ENCODE measurements at regions not wholly inside any gene's neighbourhood (a gene's known extent, or its start where the extent isn't known, plus 50 kb on each side); places are given as distances from the start of the nearest gene placed in this dataset.
A peak's percentile ranks its signal among the peaks of the same experiment; 100 is the strongest.
"Not testable (repeated sequence)": the region's sequence is repeated elsewhere in the genome, so short reads cannot be mapped to it uniquely, and the experiment has no call there.

DNA sequence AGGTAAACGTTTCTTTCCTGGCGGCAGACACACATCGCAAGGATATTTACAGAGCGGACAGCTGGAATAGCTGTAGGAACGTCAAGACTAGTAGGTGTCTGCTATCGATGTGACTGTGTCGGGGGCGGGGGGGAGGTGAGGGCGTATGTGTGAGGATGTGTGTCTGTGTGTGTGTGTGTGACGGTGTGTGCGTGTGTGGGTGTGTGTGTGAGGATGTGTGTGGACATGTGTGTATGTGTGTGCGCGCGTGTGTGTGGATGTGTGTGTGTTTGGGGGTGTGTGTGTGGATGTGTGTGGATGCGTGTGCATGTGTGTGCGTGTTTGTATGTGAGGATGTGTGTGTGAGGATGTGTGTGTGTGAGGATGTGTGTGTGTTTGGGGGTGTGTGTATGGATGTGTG lies 55.4 kb downstream of the PNMA6F start:
- not testable (repeated sequence) for DNase-seq (ENCODE audit: low spot score)

GRCh38 chrX:153260468-153260867 lies 61.1 kb downstream of the PNMA6F start:
- DNase-seq (ENCODE audit: low spot score) = not testable (repeated sequence)

DNA sequence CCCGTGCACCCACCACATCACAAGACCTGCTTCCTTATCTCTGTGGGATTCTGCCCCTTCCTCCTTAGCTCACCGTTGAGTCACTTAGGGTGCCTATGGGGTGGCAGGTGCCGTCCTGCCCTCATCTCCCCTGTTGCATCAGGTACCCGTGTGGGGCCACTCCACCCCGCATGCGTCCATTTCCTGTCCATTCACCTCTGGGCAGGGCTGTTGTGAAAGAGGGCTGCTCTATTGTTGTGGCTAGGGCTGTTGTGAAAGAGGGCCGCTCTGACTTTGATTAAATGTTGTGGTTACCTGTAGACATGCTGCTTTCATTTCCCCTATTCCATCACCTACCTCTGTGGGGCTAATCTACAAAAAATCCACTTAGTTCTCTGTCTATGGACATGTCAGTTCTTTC lies 68.3 kb downstream of the PNMA6F start:
- DNase-seq (ENCODE audit: low spot score) = not testable (repeated sequence)

- not testable (repeated sequence) for DNase-seq (ENCODE audit: low spot score)
Measured at GRCh38 chrX:153252378-153253129, 69.0 kb downstream of the PNMA6F start.

GRCh38 chrX:153251952-153252351 lies 69.6 kb downstream of the PNMA6F start:
- not testable (repeated sequence) for DNase-seq (ENCODE audit: low spot score)

- DNase-seq (ENCODE audit: low spot score) = not testable (repeated sequence)
Measured at GRCh38 chrX:153250762-153251161, 70.8 kb downstream of the PNMA6F start.

DNA sequence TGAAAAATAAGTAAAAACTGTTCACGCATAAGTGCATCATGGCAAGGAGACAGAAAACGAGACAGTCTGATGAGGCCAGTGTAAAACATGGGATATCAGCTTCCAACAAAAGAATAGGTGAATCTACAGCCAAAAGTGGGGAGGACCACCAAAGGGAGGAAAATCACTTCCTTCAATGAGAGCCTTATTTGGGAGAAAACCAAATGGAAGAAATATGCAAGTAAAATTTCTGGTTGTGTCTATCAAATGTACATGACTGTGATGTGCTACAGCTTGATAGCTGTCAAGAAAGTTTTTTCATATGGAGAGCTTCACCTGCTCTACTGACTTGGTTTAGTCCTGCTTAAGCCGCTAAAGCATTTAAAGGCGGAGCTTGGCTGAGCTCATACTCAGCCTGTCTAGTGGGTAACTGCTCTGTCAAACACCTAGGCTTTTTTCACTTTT lies 66.2 kb downstream of the MAGEA1 start:
- peak; percentile 37 for DNase-seq (ENCODE audit: low spot score)

- DNase-seq (ENCODE audit: low spot score) = no peak
Measured at GRCh38 chrX:153244767-153245166, 65.7 kb downstream of the MAGEA1 start.

DNA sequence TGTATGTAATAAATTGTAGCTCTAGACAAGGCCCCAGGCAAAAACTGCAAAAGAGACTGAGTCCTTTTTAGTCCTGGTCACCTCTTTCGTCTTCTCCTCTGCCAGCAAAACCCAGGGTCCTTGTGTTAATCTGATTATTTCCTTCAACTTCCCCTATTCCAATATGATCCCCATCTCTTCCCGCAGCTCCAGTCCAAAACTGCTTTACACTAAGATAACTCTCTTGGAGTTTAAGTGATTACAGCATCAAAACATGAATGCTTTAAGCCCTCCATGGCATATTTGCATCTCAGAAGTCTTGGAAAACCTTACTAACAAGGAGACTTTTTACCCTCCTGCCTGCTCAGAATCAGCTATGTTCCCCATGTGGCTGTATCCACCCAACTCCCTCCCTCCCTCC lies 59.3 kb downstream of the MAGEA1 start:
- no peak for DNase-seq (ENCODE audit: low spot score)

Measured in H4 (cell line).